Jurkat, Clone E6-1 (cell line): ENCODE measurements at regions not wholly inside any gene's neighbourhood (a gene's known extent, or its start where the extent isn't known, plus 50 kb on each side); places are given as distances from the start of the nearest gene placed in this dataset.

Source experiments
- DNase-seq: peaks from one replicate; pipeline ENCODE4 v3.0.0-alpha.2; 2011; ENCODE audit warnings: low read depth, low spot score
- H3K4me3 ChIP-seq: 2 replicates; pipeline ENCODE4 v1.5.1; 2011; ENCODE audit warnings: mild to moderate bottlenecking, low read length, control low read depth, moderate library complexity

- DNase-seq: no peak
Observed at GRCh38 chr2:188824125-188824524, 150.0 kb upstream of the COL3A1 start.

GRCh38 chr2:188833331-188833730, 140.8 kb upstream of the COL3A1 start:
- H3K4me3 ChIP-seq: no peak overlapping the region
- DNase-seq: no peak

More at GRCh38 chr2:188824125-188824524, 150.0 kb upstream of the COL3A1 start:
- H3K4me3 ChIP-seq: no peak overlapping the region

- no peak for DNase-seq
- H3K4me3 ChIP-seq: no peak overlapping the region
Observed at GRCh38 chr2:188833799-188834198, 140.4 kb upstream of the COL3A1 start.

GRCh38 chr2:188835006-188835405, 139.2 kb upstream of the COL3A1 start:
- no peak for DNase-seq
- no peak overlapping the region for H3K4me3 ChIP-seq

- no peak overlapping the region for H3K4me3 ChIP-seq
- no peak for DNase-seq
Observed at GRCh38 chr2:188835821-188836220, 138.4 kb upstream of the COL3A1 start.

- H3K4me3 ChIP-seq: no peak overlapping the region
- no peak for DNase-seq
Observed at GRCh38 chr2:188845692-188846091, 128.5 kb upstream of the COL3A1 start.

- no peak for DNase-seq
- no peak overlapping the region for H3K4me3 ChIP-seq
Observed at GRCh38 chr2:188848887-188849435, 125.2 kb upstream of the COL3A1 start.

- DNase-seq: no peak
- no peak overlapping the region for H3K4me3 ChIP-seq
Observed at GRCh38 chr2:188850786-188851185, 123.4 kb upstream of the COL3A1 start.

DNA sequence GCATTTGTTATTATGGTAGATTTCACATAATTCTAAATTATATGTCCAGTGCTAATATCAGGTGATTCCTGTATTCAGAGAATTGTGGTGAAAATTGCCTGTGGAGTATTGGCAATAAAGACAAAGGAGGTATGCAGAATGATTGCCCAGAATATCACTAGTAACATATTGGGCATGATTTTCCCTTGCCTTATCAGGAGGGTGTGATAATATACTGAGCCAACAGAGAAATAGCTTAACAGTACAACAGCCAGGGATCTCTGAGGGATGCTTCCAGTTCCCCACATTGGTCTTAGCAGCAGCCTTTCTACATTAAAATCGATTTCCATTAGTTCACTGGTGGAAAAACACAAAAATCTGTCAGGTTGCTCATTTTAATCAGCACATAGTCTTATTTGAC, 122.9 kb upstream of the COL3A1 start:
- DNase-seq: no peak
- no peak overlapping the region for H3K4me3 ChIP-seq

DNA sequence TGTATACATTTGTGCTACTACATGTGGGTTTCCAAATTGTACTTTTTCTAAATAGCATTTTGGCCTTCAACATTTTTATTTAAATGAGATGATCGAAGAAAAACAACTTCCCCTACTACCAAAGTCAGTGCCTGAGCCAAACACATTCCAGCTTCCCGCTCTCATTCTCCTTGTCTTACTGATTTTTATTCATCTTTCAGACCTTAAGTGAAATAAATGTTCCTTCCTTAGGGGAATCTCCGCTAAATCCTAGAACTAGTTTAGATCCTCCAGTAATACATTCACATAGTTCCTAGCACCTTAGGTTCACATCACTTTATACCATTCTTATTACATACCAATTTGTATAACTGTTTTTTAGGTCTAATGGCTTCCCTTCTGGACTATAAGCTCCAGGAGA, 122.3 kb upstream of the COL3A1 start:
- no peak for DNase-seq
- H3K4me3 ChIP-seq: no peak overlapping the region

DNA sequence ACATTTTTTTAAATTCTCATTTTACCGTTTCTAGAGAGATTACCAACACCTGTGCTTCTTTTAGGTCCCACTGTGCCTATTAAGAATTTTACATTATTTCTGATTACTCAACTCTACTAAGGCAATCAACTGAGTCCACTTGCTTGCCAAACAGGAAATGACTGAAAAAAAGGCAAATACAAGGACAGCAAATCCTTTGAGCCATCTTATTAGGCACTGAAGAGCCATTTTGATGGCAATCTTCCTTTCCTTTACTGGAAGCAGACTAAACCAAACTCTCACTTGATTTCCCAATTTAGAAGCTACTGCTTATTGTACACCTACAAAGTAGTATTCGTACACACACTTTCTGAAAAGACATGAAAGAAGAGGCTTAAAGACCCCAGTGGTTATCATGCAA, 121.4 kb upstream of the COL3A1 start:
- no peak overlapping the region for H3K4me3 ChIP-seq
- no peak for DNase-seq

DNA sequence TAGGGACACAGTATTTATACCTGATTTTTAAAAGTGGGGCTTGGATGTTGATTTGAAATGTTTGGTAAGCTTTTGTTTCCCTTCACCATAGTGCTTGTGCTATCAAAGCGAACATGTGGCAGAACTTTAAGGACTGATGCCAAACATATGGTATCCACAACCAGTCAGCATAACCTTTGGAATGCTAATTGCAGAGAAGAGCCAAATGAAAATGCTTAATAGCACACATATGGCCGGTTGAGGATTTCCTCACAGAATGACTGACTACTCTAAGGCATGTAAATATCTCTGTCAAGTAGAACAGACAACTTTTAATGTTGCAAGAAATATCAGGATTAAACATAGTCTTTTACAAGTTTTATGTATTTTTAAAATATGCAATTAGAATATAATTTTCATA, 120.9 kb upstream of the COL3A1 start:
- no peak overlapping the region for H3K4me3 ChIP-seq
- no peak for DNase-seq

- no peak overlapping the region for H3K4me3 ChIP-seq
- DNase-seq: no peak
Observed at GRCh38 chr2:188865681-188866080, 108.5 kb upstream of the COL3A1 start.

GRCh38 chr2:188869550-188869949, 104.6 kb upstream of the COL3A1 start:
- no peak overlapping the region for H3K4me3 ChIP-seq
- DNase-seq: no peak

GRCh38 chr2:188870289-188870688, 103.9 kb upstream of the COL3A1 start:
- no peak overlapping the region for H3K4me3 ChIP-seq
- no peak for DNase-seq

GRCh38 chr2:188875104-188875503, 99.1 kb upstream of the COL3A1 start:
- no peak for DNase-seq
- no peak overlapping the region for H3K4me3 ChIP-seq

DNA sequence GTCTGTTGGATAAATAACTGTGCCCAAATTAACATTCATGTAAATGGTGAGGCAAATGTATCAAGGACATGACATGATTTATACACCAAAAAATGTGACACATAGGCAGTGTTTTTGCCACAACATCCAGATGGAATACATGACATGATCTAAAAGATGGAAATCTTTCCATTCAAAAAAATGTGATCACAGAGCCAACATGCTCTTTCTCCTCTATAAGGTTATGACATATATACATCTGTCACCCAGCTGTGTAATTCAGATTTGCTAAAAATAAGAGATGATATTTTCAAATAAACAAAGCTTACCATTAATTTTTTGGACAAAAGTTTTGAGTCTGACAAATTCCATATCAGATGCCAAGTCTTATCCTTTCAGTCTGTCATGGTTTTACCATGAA, 95.5 kb upstream of the COL3A1 start:
- H3K4me3 ChIP-seq: no peak overlapping the region
- no peak for DNase-seq

- H3K4me3 ChIP-seq: no peak overlapping the region
- no peak for DNase-seq
Observed at GRCh38 chr2:188880740-188881139, 93.4 kb upstream of the COL3A1 start.

- no peak for DNase-seq
- no peak overlapping the region for H3K4me3 ChIP-seq
Observed at GRCh38 chr2:188881434-188881833, 92.7 kb upstream of the COL3A1 start.

- no peak for DNase-seq
- H3K4me3 ChIP-seq: no peak overlapping the region
Observed at GRCh38 chr2:188884046-188884445, 90.1 kb upstream of the COL3A1 start.

DNA sequence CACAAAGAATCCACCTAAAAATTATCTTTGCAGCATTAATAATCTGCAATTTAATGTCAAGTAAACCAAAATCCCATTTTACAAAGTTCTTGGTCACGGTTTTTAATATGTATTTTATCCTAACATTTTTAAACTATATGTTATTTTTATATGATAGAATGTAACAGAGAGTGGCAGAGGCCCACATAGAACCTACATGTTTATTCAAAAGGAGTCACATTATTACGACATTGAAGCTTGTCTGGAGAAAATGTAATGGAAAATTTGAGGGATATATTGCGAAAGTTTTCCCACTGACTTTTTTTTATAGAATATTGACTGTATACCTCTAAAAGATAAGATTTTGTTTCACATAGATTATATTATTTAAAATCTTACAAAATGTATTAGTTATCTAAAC, 89.7 kb upstream of the COL3A1 start:
- DNase-seq: no peak
- H3K4me3 ChIP-seq: no peak overlapping the region

DNA sequence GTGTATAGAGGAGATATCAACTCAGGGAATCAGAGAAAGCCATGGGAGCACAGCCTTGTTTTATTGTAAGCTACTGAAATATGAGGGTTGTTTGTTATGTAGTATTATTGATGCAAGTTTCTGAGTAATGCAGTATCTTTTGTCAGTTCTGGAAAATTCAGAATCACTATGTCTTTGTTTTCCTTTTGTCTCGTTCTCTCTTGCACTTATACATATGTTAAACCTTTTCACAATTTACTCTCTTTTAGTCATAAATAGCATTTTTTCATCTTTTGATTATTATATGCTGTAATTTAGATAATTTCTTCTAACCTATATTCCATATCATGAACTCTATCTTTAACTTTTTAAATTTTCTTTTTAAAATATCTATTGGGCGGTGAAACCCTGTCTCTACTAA, 85.0 kb upstream of the COL3A1 start:
- DNase-seq: no peak
- H3K4me3 ChIP-seq: no peak overlapping the region
